ENCODE measurements at regions not wholly inside any gene's neighbourhood (a gene's known extent, or its start where the extent isn't known, plus 50 kb on each side); places are given as distances from the start of the nearest gene placed in this dataset.
A peak's percentile ranks its signal among the peaks of the same experiment; 100 is the strongest.
"Not testable (repeated sequence)": the region's sequence is repeated elsewhere in the genome, so short reads cannot be mapped to it uniquely, and the experiment has no call there.

GRCh38 chr14:80298491-80299017 is 87.2 kb upstream of the DIO2 start:
- POLR2A ChIA-PET (ENCODE audit: unreplicated experiment): no interaction called here
- Histone ChIP-seq H3K4me1 (ENCODE audit: insufficient read depth, low read length) (no peaks in the 10 kb centered on the region), H3K79me2 (ENCODE audit: low read length) (no peaks in the 10 kb centered on the region), H3K4me2 (ENCODE audit: low read length) (no peak overlapping the region), H3K9me2 (replicated peaks; ENCODE audit: low read length) (no peaks in the 10 kb centered on the region), H3K9me3 (ENCODE audit: low read length) (no peaks in the 10 kb centered on the region), H4K20me1 (ENCODE audit: low read length) (no peaks in the 10 kb centered on the region), H3K36me3 (ENCODE audit: low read depth, low read length) (no peaks in the 10 kb centered on the region), H3K9ac (ENCODE audit: low read length) (no peak overlapping the region), H2AFZ (ENCODE audit: low read length) (no peak overlapping the region), H3K27ac (ENCODE audit: low read length) (no peak overlapping the region), H3K4me3 (ENCODE audit: low read length) (no peak overlapping the region), H3F3A (ENCODE audit: low read length, unreplicated experiment) (no peaks in the 10 kb centered on the region), H3K27me3 (ENCODE audit: low read length) (no peaks in the 10 kb centered on the region)
- intact Hi-C loops (cut with micrococcal nuclease): no loop called here
- BruUV-seq (replicated peaks): no TSS peak
- no peak for ATAC-seq
- TF ChIP-seq, protein P1, sequence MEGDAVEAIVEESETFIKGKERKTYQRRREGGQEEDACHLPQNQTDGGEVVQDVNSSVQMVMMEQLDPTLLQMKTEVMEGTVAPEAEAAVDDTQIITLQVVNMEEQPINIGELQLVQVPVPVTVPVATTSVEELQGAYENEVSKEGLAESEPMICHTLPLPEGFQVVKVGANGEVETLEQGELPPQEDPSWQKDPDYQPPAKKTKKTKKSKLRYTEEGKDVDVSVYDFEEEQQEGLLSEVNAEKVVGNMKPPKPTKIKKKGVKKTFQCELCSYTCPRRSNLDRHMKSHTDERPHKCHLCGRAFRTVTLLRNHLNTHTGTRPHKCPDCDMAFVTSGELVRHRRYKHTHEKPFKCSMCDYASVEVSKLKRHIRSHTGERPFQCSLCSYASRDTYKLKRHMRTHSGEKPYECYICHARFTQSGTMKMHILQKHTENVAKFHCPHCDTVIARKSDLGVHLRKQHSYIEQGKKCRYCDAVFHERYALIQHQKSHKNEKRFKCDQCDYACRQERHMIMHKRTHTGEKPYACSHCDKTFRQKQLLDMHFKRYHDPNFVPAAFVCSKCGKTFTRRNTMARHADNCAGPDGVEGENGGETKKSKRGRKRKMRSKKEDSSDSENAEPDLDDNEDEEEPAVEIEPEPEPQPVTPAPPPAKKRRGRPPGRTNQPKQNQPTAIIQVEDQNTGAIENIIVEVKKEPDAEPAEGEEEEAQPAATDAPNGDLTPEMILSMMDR (conservative IDR thresholded peaks at IDR 0.05; ENCODE audit: low read depth, low read length): no peak
- no peak for TF ChIP-seq EZH2 (IDR thresholded peaks at IDR 0.05; ENCODE audit: low read length, unreplicated experiment)
- TF ChIP-seq EZH2phosphoT487 (IDR thresholded peaks at IDR 0.05; ENCODE audit: borderline replicate concordance, low read length): no peak
- DNase-seq: no peak
- CTCF ChIA-PET: no interaction called here

DNA sequence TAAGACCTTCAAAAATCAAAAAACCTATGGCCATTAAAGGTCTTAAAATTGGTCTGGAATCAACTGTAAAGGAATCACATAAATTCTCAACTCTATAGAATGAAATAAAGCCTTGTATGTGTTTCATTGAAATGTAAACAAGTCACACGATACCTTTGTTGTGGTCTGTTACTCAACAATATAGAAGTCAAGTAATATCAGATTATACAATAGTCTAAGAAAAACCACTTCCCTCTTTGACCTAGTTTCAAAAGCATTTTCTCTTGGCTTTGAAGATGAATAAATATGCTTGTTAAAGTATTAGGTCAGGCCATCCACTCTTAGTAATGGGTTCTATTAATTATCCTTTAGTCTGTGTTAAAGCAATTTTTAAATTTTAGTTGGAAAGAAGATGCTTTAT is 79.8 kb upstream of the DIO2 start:
- Histone ChIP-seq H3K9me2 (replicated peaks; ENCODE audit: low read length) (no peaks in the 10 kb centered on the region), H3F3A (ENCODE audit: low read length, unreplicated experiment) (no peaks in the 10 kb centered on the region), H3K4me3 (ENCODE audit: low read length) (no peak overlapping the region), H3K27me3 (ENCODE audit: low read length) (no peaks in the 10 kb centered on the region), H3K79me2 (ENCODE audit: low read length) (no peaks in the 10 kb centered on the region), H3K4me2 (ENCODE audit: low read length) (no peak overlapping the region), H3K9me3 (ENCODE audit: low read length) (no peaks in the 10 kb centered on the region), H3K4me1 (ENCODE audit: insufficient read depth, low read length) (peaks cover 9% of the 10 kb centered on the region; the same call in 1 of the 2 replicates), H2AFZ (ENCODE audit: low read length) (no peak overlapping the region), H3K36me3 (ENCODE audit: low read depth, low read length) (no peaks in the 10 kb centered on the region), H3K9ac (ENCODE audit: low read length) (no peak overlapping the region), H3K27ac (ENCODE audit: low read length) (no peak overlapping the region), H4K20me1 (ENCODE audit: low read length) (no peaks in the 10 kb centered on the region)
- ChIA-PET POLR2A (ENCODE audit: unreplicated experiment) (no interaction called here), CTCF (no interaction called here)
- TF ChIP-seq EZH2phosphoT487 (IDR thresholded peaks at IDR 0.05; ENCODE audit: borderline replicate concordance, low read length): no peak
- TF ChIP-seq, protein P1 (conservative IDR thresholded peaks at IDR 0.05; ENCODE audit: low read depth, low read length): no peak
- no peak for TF ChIP-seq EZH2 (IDR thresholded peaks at IDR 0.05; ENCODE audit: low read length, unreplicated experiment)
- intact Hi-C loops (cut with micrococcal nuclease): no loop called here
- peak; percentile 58 for DNase-seq
- BruUV-seq (replicated peaks): no TSS peak
- ATAC-seq: no peak

- ATAC-seq; H3K4me3 ChIP-seq (ENCODE audit: low read length); H3K4me1 ChIP-seq (ENCODE audit: insufficient read depth, low read length); H3F3A ChIP-seq (ENCODE audit: low read length, unreplicated experiment); H3K79me2 ChIP-seq (ENCODE audit: low read length); POLR2A ChIA-PET (ENCODE audit: unreplicated experiment); H3K27me3 ChIP-seq (ENCODE audit: low read length); H2AFZ ChIP-seq (ENCODE audit: low read length); H3K36me3 ChIP-seq (ENCODE audit: low read depth, low read length); H3K9me3 ChIP-seq (ENCODE audit: low read length); H3K27ac ChIP-seq (ENCODE audit: low read length); DNase-seq; intact Hi-C loops (cut with micrococcal nuclease); H3K9me2 ChIP-seq (replicated peaks; ENCODE audit: low read length); H3K4me2 ChIP-seq (ENCODE audit: low read length); H3K9ac ChIP-seq (ENCODE audit: low read length); H4K20me1 ChIP-seq (ENCODE audit: low read length); BruUV-seq (replicated peaks); CTCF ChIA-PET: not testable (repeated sequence)
These were observed 75.4 kb upstream of the DIO2 start for GRCh38 chr14:80286744-80287143.
